AG08396 (cell line): ENCODE measurements at regions not wholly inside any gene's neighbourhood (a gene's known extent, or its start where the extent isn't known, plus 50 kb on each side); places are given as distances from the start of the nearest gene placed in this dataset.
"Not testable (repeated sequence)": the region's sequence is repeated elsewhere in the genome, so short reads cannot be mapped to it uniquely, and the experiment has no call there.

ENCODE experiments used
- DNase-seq: peaks from one replicate; pipeline ENCODE4 v3.0.0; 2012; ENCODE audit warnings: low spot score, mixed read lengths

GRCh38 chr13:83825676-83826075 lies 56.6 kb downstream of the SLITRK1 start:
- DNase-seq: no peak

DNA sequence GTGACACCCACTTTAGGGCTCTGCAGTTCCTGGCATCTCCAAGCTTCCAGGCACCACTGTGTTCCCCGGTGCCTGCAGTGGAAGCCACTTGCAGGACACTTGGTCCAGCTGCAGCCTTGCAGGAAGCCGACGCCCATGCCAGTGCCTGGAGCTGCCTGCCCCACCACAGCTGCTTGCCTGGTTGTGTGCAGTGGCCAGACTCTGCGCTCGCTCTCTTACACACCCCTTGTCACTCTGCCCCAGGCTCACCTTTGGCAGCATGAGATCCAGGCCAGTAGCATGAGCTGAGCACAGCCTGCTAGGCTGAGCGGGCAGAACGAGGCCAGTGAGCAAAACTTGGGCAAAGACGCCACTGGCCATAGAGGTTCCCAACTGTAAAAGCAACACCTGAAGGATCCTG lies 57.7 kb downstream of the SLITRK1 start:
- no peak for DNase-seq

GRCh38 chr13:83824120-83824519 lies 58.2 kb downstream of the SLITRK1 start:
- no peak for DNase-seq

- DNase-seq: no peak
These were observed 62.7 kb downstream of the SLITRK1 start for GRCh38 chr13:83819611-83820010.

- no peak for DNase-seq
These were observed 63.1 kb downstream of the SLITRK1 start for GRCh38 chr13:83819156-83819555.

DNA sequence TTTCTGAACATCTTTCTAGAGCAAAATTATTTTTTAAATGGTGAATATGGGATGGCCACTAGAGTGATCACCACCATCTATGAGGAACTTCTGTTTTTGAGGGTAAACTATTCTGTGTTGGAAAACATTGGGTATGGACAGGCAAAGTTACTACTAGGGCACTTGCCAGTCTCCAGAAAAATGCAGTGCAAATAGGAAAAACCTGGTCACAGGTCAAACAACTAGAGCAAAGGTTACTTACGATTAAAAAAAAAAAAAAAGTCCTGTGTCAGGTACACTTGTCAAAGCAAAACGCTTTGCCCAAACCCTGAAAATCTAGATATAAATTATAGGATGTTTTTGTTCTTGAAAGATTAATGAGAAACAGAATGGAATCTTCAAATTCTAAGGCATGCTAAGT lies 66.2 kb downstream of the SLITRK1 start:
- DNase-seq: no peak

DNA sequence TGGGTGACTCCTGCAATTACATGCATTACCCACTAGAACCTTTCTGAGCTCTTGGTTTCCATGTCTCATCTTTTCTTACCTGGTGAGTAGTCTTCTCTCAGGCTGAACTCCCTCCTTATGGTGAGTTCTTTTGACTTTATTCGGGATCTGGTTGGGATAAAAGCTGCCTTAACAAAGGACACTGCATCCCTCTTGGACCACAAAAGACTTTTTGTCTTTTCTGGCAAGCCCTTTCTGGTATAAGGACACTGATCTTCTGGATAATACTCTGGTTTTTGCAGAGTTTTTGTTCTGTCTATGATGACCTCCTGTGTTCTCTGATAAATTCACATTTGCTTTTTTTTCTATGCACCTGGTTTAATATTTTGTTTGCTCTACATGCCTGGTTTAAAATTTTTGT lies 66.7 kb downstream of the SLITRK1 start:
- no peak for DNase-seq

- no peak for DNase-seq
These were observed 72.1 kb downstream of the SLITRK1 start for GRCh38 chr13:83810136-83810535.

DNA sequence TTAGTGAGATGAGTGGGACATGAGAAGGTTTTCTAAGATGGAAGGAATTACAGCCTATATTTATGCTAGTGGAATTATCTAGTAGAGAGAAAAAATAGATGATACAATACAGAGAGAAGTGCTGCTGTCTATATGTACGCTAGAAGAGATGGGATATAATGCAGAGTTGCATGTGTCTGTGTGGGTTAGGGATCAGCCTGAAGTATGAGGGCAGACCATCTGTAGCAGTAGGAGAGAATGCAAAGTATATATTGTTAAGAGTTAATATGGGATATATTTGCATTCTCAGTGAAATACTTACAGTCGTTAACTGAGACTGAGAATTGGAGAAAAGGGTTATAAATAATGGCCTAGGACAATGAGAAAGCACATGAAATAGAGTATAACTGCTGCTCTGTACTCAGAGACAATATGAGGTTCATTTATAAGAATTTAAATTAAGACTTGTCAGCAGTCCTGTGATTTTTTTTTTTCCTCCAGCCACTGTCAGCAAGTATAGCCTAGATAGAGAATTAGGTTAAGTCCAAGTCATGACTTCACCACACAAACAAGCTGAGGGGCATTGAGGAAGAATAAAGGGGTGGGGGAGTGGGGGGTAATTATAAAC lies 77.8 kb downstream of the SLITRK1 start:
- no peak for DNase-seq

- DNase-seq: no peak
These were observed 83.5 kb downstream of the SLITRK1 start for GRCh38 chr13:83798731-83799130.

DNA sequence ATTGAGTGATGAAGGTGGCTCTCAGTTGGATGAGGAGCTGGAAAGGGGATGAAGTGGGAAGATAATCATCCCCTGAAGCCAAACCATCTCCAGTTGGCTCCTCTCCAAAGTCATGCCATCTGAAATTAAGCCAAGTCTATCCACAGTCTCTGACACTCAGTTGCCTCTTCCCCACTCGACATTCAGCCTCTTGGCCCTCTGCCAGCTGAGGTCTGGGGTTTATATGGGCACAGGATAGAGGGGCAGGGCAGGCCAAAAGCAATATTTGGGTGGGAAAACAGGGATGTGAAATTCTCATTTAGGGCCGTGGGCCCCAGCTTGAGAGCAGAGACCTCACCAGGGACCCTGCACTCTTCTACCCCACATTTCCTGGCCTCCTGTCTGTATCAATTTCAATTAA lies 85.9 kb downstream of the SLITRK1 start:
- no peak for DNase-seq

DNA sequence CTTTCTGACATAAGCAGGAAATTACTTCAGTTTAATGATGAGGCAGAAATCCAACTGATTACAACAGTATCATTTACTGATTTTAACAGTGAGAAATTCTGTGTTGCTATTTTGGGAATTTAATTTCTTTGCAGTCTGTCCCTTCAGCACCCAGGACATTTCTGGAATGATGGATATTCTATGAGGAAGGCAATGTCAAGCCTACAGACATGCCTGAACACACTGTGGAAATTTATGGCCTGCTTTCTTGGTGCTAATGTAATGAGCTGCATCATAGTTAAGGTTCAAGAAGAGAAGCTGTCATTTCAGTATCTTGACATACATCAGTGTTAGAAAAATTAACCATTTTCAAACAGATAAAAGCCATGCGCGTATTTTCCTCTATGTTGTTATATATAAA lies 87.7 kb downstream of the SLITRK1 start:
- no peak for DNase-seq

DNA sequence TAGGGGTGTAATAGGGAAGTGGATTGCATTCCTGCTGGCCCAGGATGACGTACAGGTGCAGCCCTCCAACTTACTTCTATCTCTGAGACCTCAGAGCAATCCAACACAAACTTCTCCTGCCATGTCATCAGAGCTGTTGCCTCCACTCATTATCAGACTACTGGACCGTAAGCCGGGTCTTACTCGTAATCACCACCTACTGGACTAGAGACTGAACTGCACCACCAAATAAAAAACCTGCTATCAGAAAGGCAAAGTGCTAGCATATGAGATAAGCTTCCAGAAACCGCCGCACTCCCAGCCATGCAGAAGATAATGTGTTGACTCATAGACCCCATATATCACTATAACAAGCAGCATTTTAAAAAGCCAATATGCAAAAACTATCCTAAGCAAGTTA lies 102.0 kb downstream of the SLITRK1 start:
- no peak for DNase-seq

DNA sequence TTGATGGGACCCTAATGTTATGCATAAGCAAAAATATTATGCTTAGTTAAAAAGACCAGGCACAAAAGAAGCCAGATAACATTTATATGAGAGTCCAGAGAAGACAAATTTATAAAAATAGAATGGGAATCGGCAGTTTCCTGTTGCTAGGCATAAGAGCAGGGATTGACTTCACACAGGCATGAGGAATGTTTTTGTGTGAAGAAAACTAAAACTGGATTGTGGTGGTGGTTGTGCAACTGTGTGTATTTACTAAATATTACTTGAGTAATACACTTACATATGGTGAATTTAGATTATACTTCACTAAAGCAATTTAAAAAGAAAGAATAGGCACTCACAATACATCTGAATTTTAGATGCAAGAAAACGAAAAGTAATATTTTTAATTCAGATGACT lies 108.3 kb downstream of the SLITRK1 start:
- no peak for DNase-seq

DNA sequence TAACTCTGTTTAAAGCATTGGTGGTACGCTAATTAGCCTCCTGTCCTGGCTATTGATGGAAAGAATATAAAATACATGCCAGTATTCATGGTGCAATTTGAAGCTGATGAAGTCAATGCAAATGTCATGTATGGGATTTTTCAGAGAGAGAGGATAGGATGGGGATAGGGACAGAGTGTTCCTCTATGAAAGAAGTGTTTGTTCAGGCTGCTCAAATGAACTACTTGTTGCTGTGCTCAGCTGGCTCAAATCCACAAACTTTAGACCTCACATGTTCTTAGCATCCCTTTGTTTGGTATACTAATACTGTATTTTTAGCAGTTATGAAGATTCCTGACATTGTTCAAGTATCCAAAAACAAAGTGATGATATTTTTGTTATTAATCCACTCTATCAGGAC lies 116.5 kb downstream of the SLITRK1 start:
- no peak for DNase-seq

DNA sequence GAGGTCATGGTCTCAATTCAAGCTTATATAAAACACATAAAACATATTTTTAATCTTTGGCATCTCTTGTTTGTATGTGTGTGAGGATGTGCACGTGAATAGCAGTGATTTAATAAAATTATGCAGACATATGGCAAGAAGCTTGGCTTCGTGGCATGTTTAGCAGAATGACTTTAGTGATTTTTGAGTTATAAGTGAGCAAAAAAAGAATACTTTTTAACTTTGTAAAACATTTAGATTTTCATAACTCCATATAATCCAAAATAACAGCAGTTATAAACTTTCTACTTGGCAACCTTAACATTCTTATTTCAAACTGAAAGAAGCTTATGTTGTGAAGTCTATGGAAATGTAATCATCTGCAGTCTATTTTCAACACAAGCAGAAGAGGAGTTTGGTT lies 120.6 kb downstream of the SLITRK1 start:
- DNase-seq: no peak

- DNase-seq: not testable (repeated sequence)
These were observed 127.1 kb downstream of the SLITRK1 start for GRCh38 chr13:83755210-83755609.

DNA sequence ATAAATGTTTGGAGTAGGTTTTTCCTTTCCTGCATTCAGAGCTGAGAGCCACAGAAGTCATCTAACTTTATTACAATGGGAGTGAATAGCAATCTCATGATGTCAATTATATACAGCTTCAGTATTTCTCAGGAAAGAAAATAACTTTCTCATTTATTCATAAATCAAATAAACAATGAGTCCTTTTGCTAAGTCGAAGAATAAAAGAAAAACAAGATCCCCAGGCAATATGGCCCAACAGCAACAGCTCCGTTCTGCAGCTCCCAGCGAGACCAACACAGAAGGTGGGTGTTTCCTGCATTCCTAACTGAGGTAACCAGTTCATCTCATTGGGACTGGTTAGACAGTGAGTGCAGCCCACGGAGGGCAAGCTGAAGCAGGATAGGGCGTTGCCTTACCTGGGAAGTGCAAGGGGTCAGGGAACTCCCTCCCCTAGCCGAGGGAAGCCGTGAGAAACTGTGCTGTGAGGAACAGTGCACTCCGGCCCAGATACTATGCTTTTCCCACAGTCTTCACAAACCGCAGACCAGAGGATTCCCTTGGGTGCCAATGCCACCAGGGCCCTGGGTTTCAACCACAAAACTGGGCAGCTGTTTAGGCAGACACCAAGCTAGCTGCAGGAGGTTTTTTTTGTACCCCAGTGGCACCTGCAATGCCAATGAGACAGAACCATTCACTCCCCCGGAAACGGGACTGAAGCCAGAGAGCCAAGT lies 128.2 kb downstream of the SLITRK1 start:
- DNase-seq: no peak

DNA sequence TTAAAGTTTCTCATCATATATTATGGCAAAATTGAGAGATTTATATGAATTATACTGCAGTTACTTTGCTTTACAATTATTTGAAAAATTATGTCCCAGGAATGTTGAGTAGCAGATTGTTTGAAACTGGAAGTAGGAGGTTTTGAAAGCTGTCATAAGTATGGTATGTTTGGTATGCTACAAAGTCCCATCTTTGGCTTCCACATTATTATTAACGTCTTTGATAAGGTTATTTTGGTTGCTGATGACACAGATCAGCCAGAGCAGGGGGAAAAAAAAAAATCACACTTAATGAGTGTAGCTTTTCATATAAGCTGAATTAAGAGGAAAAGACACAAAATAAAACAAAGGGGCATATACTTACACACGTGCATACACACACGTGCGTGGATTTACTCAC lies 130.1 kb downstream of the SLITRK1 start:
- no peak for DNase-seq

DNA sequence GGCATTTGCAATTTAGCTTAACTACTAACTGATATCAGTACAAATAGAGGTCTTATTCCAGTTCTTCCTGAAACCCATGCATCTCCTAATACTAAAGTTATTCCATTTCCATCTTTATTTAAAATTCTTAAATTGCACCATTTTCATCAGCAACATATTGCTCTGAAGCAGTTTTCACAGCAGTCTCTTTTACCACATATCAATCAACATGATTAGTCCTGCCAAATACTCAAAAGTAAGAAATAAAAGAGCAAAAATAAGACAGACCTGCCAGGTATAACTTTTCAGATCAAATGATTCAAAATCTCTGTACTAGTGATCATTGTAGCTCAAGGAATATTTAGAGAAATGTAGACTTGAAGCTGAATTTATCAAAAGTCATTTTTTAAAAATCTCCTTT lies 141.7 kb downstream of the SLITRK1 start:
- no peak for DNase-seq

DNA sequence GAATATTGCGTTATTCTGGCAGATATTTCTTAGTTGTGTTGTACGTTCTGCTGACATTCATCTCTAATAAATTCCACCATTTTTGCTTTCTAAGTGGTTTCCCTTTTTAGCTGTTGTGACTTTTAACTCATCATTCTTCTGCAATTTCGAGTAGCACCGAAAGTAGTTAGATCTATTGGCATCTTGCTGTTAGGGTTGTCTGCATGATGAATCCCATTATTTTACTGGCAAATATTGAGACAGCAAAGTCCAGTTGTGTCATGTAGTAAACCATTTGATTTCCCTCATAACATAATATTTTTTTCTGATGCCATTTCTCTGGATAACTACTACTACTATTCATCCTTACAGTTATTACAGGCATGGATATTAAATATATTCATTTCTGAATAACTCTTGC lies 143.9 kb downstream of the SLITRK1 start:
- DNase-seq: no peak

- DNase-seq: no peak
These were observed 149.0 kb downstream of the SLITRK1 start for GRCh38 chr13:83733293-83733692.

DNA sequence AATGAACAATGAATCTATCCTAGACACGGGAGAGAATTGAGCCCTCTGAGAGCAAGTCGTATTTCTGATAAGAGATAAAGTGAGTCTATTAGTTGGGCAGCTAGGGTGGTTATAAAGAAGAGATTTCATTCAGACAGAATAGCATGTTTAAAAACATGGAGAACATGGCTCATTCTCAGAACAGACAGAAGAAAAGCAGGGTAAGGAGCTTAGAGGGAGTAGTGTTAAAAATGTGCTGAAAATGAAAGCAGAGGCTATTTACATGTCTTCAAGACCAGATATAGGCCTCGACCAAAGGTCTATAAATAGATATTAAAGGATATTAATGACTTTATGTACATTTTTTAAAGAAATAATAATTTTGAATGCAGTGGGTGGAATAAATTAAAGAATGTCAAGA lies 149.5 kb downstream of the SLITRK1 start:
- no peak for DNase-seq

DNA sequence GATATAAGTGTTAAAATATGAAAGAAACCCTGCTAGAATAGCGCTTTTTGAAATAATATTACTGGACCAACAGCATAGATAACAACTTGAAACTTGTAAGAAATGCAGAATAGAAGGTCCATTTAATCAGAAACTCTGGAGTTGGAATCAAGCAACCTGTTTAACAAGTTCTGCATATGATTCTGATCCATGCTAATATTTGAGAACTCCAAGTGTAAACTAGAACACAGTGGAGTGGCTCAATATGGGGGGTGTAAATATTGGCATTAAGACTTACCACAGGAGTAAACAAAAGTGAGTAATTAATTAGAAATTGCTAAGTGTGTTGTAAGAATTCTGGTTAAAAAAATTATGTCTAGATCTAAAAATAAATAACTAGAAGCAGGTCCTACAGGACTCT lies 151.2 kb downstream of the SLITRK1 start:
- no peak for DNase-seq
